ENCODE measurements at regions not wholly inside any gene's neighbourhood (a gene's known extent, or its start where the extent isn't known, plus 50 kb on each side); places are given as distances from the start of the nearest gene placed in this dataset.

- WGBS (ENCODE audit: insufficient coverage) = 100% methylated on average over 1 of the region's 2 CpGs
- no peak overlapping the region for H3K4me2 ChIP-seq (replicated peaks; ENCODE audit: extremely low read depth, low read length, poor library complexity, severe bottlenecking)
- H3K36me3 ChIP-seq (replicated peaks in 1 of 2; ENCODE audit: control insufficient read depth in 1 of 2, insufficient read depth in 2 of 2, low read length in 2 of 2) = no peaks in the 10 kb centered on the region
- intact Hi-C loops (cut with micrococcal nuclease) = no loop called here
- Mint-ChIP-seq H3K4me3 (no peak overlapping the region), H3K27ac (no peak overlapping the region), H3K9me3 (peaks cover 0 to 9% (median 3%) of the 10 kb centered on the region in 7 donors), H3K27me3 (ENCODE audit: low read depth in 3 of 3) (peaks cover 0 to 2% (median 0%) of the 10 kb centered on the region in 3 donors), H3K36me3 (no peaks in the 10 kb centered on the region), H3K4me1 (no peaks in the 10 kb centered on the region)
- H3K9me3 ChIP-seq (replicated peaks in 1 of 2; ENCODE audit: control insufficient read depth in 1 of 2, insufficient read depth in 1 of 2, low read length in 2 of 2) = no peaks in the 10 kb centered on the region
- DNase-seq = no peak
- H3K27ac ChIP-seq (ENCODE audit: low read depth in 1 of 2, low read length in 2 of 2) = no peak overlapping the region
- TF ChIP-seq CTCF (IDR thresholded peaks at IDR 0.05) = no peak
- no peak overlapping the region for H2AFZ ChIP-seq (ENCODE audit: insufficient read depth, low read depth, low read length, poor library complexity, severe bottlenecking)
- no peaks in the 10 kb centered on the region for H3K27me3 ChIP-seq (ENCODE audit: control insufficient read depth in 2 of 2, insufficient read depth in 2 of 2, low read length in 2 of 2)
- H3K9ac ChIP-seq (ENCODE audit: insufficient read depth, low read length, poor library complexity, severe bottlenecking) = no peak overlapping the region
- no peaks in the 10 kb centered on the region for H3K4me1 ChIP-seq (ENCODE audit: control insufficient read depth in 1 of 2, insufficient read depth in 2 of 2, low read length in 2 of 2)
- H4K20me1 ChIP-seq (ENCODE audit: insufficient read depth, low read length) = no peaks in the 10 kb centered on the region
- no peak overlapping the region for H3K4me3 ChIP-seq (replicated peaks in 1 of 3; ENCODE audit: low read depth in 2 of 3, low read length in 3 of 3)
- H3K79me2 ChIP-seq (ENCODE audit: insufficient read depth, low read length) = no peaks in the 10 kb centered on the region
Measured at GRCh38 chr4:187004628-187005027, 281.0 kb upstream of the FAT1 start.

- H3K9me3 ChIP-seq (replicated peaks in 1 of 2; ENCODE audit: control insufficient read depth in 1 of 2, insufficient read depth in 1 of 2, low read length in 2 of 2) = no peaks in the 10 kb centered on the region
- H3K27ac Mint-ChIP-seq = no peak overlapping the region
- H3K36me3 ChIP-seq (replicated peaks in 1 of 2; ENCODE audit: control insufficient read depth in 1 of 2, insufficient read depth in 2 of 2, low read length in 2 of 2) = no peaks in the 10 kb centered on the region
- intact Hi-C loops (cut with micrococcal nuclease) = no loop called here
- no peaks in the 10 kb centered on the region for H3K4me1 ChIP-seq (ENCODE audit: control insufficient read depth in 1 of 2, insufficient read depth in 2 of 2, low read length in 2 of 2)
- no peak overlapping the region for H3K4me3 Mint-ChIP-seq
- no peaks in the 10 kb centered on the region for H3K36me3 Mint-ChIP-seq
- no peaks in the 10 kb centered on the region for H3K79me2 ChIP-seq (ENCODE audit: insufficient read depth, low read length)
- no peak for TF ChIP-seq CTCF (IDR thresholded peaks at IDR 0.05)
- H4K20me1 ChIP-seq (ENCODE audit: insufficient read depth, low read length) = no peaks in the 10 kb centered on the region
- H2AFZ ChIP-seq (ENCODE audit: insufficient read depth, low read depth, low read length, poor library complexity, severe bottlenecking) = no peak overlapping the region
- no peak overlapping the region for H3K9ac ChIP-seq (ENCODE audit: insufficient read depth, low read length, poor library complexity, severe bottlenecking)
- no peaks in the 10 kb centered on the region for H3K27me3 ChIP-seq (ENCODE audit: control insufficient read depth in 2 of 2, insufficient read depth in 2 of 2, low read length in 2 of 2)
- peaks cover 0 to 8% (median 0%) of the 10 kb centered on the region in 7 donors for H3K9me3 Mint-ChIP-seq
- H3K27me3 Mint-ChIP-seq (ENCODE audit: low read depth in 3 of 3) = peaks cover 0 to 2% (median 1%) of the 10 kb centered on the region in 3 donors
- H3K27ac ChIP-seq (ENCODE audit: low read depth in 1 of 2, low read length in 2 of 2) = no peak overlapping the region
- 40% methylated on average over 1 of the region's 3 CpGs for WGBS (ENCODE audit: insufficient coverage)
- no peak overlapping the region for H3K4me3 ChIP-seq (replicated peaks in 1 of 3; ENCODE audit: low read depth in 2 of 3, low read length in 3 of 3)
- H3K4me2 ChIP-seq (replicated peaks; ENCODE audit: extremely low read depth, low read length, poor library complexity, severe bottlenecking) = no peak overlapping the region
- no peak for DNase-seq
- H3K4me1 Mint-ChIP-seq = no peaks in the 10 kb centered on the region
Measured at GRCh38 chr4:187006189-187006618, 282.5 kb upstream of the FAT1 start.
